Keratinocyte (primary cell): ENCODE measurements at regions not wholly inside any gene's neighbourhood (a gene's known extent, or its start where the extent isn't known, plus 50 kb on each side); places are given as distances from the start of the nearest gene placed in this dataset.

Source experiments
- EZH2 ChIP-seq: IDR thresholded peaks from one replicate; pipeline ENCODE4 v1.6.1; 2012; ENCODE audit warnings: inconsistent platforms, mild to moderate bottlenecking, low read length, moderate library complexity
- TF ChIP-seq, protein P1 (sequence below), 3 experiments: IDR thresholded peaks in 1 of 3; conservative IDR thresholded peaks in 1 of 3; optimal IDR thresholded peaks in 1 of 3; 2 replicates in 2 of 3; 3 replicates in 1 of 3; pipeline versions ENCODE3 to v1.5.1; 2011; ENCODE audit warnings: low read length in 3 of 3, mild to moderate bottlenecking in 3 of 3, moderate library complexity in 2 of 3, control low read depth in 1 of 3, inconsistent platforms in 1 of 3; ENCODE audit not compliant: insufficient read depth in 2 of 3; ENCODE audit errors: extremely low read depth in 1 of 3

DNA sequence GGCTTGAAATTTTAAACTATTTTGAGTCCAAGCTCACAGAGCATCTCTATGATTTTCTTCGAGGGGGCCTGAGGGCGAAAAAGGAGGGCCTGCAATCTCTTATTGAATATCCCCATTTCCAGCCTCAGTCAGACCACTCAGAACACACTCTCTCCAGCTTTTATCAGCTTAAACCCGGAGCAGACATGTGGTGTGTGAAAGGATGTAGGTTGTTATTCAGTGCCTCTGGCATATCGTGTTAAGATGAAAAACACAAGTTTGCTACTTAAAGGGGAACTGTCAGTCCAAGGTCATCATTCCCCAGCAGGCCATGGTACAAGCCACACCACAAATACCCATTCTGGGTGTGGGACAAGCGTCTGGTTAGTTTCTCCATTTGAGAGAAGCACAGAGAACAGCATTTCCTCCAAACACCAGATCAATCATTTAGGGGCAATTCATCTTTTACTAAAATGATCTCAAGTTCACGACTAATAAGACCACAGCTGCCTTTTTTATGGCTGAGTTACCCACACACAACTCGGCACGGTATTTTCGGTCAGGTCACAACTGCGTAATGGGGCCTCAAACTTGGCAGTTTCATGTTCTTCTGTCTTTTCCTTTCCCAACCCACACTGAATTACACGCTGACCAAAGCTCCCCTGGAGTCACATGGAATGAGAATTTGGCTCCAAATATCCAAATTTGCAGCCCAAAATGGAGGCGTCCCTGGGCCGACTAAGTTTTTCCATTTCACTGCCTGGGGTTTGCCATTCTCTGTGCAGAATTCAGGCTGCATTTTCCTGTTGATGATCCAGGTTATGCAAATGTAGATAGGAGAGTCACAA lies 188.4 kb downstream of the SEM1 start:
- TF ChIP-seq, protein P1, sequence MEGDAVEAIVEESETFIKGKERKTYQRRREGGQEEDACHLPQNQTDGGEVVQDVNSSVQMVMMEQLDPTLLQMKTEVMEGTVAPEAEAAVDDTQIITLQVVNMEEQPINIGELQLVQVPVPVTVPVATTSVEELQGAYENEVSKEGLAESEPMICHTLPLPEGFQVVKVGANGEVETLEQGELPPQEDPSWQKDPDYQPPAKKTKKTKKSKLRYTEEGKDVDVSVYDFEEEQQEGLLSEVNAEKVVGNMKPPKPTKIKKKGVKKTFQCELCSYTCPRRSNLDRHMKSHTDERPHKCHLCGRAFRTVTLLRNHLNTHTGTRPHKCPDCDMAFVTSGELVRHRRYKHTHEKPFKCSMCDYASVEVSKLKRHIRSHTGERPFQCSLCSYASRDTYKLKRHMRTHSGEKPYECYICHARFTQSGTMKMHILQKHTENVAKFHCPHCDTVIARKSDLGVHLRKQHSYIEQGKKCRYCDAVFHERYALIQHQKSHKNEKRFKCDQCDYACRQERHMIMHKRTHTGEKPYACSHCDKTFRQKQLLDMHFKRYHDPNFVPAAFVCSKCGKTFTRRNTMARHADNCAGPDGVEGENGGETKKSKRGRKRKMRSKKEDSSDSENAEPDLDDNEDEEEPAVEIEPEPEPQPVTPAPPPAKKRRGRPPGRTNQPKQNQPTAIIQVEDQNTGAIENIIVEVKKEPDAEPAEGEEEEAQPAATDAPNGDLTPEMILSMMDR (optimal IDR thresholded peaks at IDR 0.05 in 1 of 3, IDR thresholded peaks at IDR 0.05 in 1 of 3, conservative IDR thresholded peaks at IDR 0.05 in 1 of 3; ENCODE audit: extremely low read depth in 1 of 3, insufficient read depth in 2 of 3, low read length in 3 of 3): no peak
- no peak for TF ChIP-seq EZH2
